Esophagus squamous epithelium (tissue), 4 donors: ENCODE measurements at regions not wholly inside any gene's neighbourhood (a gene's known extent, or its start where the extent isn't known, plus 50 kb on each side); places are given as distances from the start of the nearest gene placed in this dataset.

Experiments
- CTCF ChIP-seq, 6 experiments: fragments of 450-650 bp in 4 of 6; fragments of 200-600 bp in 2 of 6; sonication (generic) in 2 of 6; IDR thresholded peaks; one replicate each; pipeline ENCODE4 v1.5.1; 2016 to 2019; ENCODE audit warnings: antibody characterized with exemption in 6 of 6, mild to moderate bottlenecking in 4 of 6, moderate library complexity in 4 of 6
- POLR2A ChIP-seq, 4 donors: fragments of 450-650 bp; IDR thresholded peaks; one replicate each; pipeline ENCODE4 v1.6.1; 2017; ENCODE audit warnings: antibody characterized with exemption in 4 of 4, mild to moderate bottlenecking in 4 of 4, moderate library complexity in 3 of 4

- TF ChIP-seq CTCF (IDR thresholded peaks at IDR 0.05): no peak
- no peak for TF ChIP-seq POLR2A (IDR thresholded peaks at IDR 0.05)
These were observed 96.3 kb upstream of the ZNF462 start for GRCh38 chr9:106766616-106767015.
